ENCODE measurements at regions not wholly inside any gene's neighbourhood (a gene's known extent, or its start where the extent isn't known, plus 50 kb on each side); places are given as distances from the start of the nearest gene placed in this dataset.

DNA sequence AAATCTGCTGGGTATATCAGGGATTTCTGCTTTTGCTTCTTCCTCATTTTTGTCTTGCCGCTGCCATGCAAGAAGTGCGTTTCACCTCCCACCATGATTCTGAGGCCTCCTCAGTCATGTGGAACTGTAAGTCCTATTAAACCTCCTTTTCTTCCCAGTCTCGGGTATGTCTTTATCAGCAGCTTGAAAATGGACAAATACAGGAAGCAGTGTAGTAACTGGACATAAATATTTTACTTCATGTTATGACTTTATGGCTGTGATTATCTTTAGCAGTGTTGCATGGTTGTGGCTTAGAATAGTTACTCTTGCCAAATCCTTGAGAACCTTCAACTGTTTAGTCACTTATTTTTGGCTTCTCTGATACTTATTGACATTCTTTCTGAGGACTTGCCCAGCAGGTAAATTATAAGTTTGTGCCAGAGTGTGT, 66.2 kb upstream of the DLX2 start:
- ChIA-PET POLR2A (no interaction called here), RAD21 (ENCODE audit: low non-redundant PET in 1 of 2, low total read pairs in 2 of 2, uncharacterized antibody in 2 of 2, unreplicated experiment in 2 of 2) (no interaction called here), CTCF (no interaction called here)
- H3K9ac ChIP-seq (ENCODE audit: low read length) = no peak overlapping the region
- H3K79me2 ChIP-seq (ENCODE audit: insufficient read depth, low read length) = no peaks in the 10 kb centered on the region
- H3K4me3 ChIP-seq (replicated peaks in 1 of 2; ENCODE audit: low read depth in 1 of 2, low read length in 2 of 2) = no peak overlapping the region
- ATAC-seq = no peak
- no TSS peak for BruUV-seq (replicated peaks)
- TF ChIP-seq EZH2 (IDR thresholded peaks at IDR 0.05) (no peak), ELF1 (IDR thresholded peaks at IDR 0.05; ENCODE audit: borderline replicate concordance, low read depth) (no peak), ZFX (IDR thresholded peaks at IDR 0.05) (no peak), POLR2AphosphoS5 (IDR thresholded peaks at IDR 0.05; ENCODE audit: low read depth, low read length) (no peak), EZH2phosphoT487 (IDR thresholded peaks at IDR 0.05; ENCODE audit: borderline replicate concordance) (no peak), POLR2A (IDR thresholded peaks at IDR 0.05; ENCODE audit: borderline replicate concordance, extremely low read depth, insufficient read depth, insufficient read length) (no peak), EGR1 (IDR thresholded peaks at IDR 0.05; ENCODE audit: low read depth) (no peak), REST (IDR thresholded peaks at IDR 0.05; ENCODE audit: low read depth) (no peak), ZNF274 (IDR thresholded peaks at IDR 0.05; ENCODE audit: low read depth, low read length) (no peak), JUND (IDR thresholded peaks at IDR 0.05) (no peak), SP1 (IDR thresholded peaks at IDR 0.05; ENCODE audit: low read depth) (no peak), SRF (IDR thresholded peaks at IDR 0.05; ENCODE audit: low read depth) (no peak), CEBPB (IDR thresholded peaks at IDR 0.05; ENCODE audit: low read depth) (no peak), RAD21 (IDR thresholded peaks at IDR 0.05; ENCODE audit: low read depth) (no peak), CTCF (IDR thresholded peaks at IDR 0.05 in 2 of 3, conservative IDR thresholded peaks at IDR 0.05 in 1 of 3; ENCODE audit: borderline replicate concordance in 1 of 3, insufficient read depth in 1 of 3, low read depth in 2 of 3, low read length in 2 of 3) (no peak), CBX3 (IDR thresholded peaks at IDR 0.05; ENCODE audit: low read depth) (no peak), FOSL1 (IDR thresholded peaks at IDR 0.05; ENCODE audit: low read depth) (no peak), TCF7L2 (IDR thresholded peaks at IDR 0.05; ENCODE audit: borderline replicate concordance, extremely low read depth, insufficient read depth, insufficient read length) (no peak), SIN3A (IDR thresholded peaks at IDR 0.05; ENCODE audit: low read depth) (no peak)
- TF ChIP-seq, protein P1, sequence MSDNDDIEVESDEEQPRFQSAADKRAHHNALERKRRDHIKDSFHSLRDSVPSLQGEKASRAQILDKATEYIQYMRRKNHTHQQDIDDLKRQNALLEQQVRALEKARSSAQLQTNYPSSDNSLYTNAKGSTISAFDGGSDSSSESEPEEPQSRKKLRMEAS (IDR thresholded peaks at IDR 0.05) = no peak
- no peaks in the 10 kb centered on the region for H3K9me2 ChIP-seq (ENCODE audit: insufficient read depth)
- H3K4me2 ChIP-seq (ENCODE audit: low read length) = no peak overlapping the region
- H4K20me1 ChIP-seq (ENCODE audit: insufficient read depth) = no peaks in the 10 kb centered on the region
- intact Hi-C loops (cut with micrococcal nuclease) = no loop called here
- no peaks in the 10 kb centered on the region for H3K36me3 ChIP-seq (ENCODE audit: control insufficient read depth in 1 of 2, insufficient read depth in 2 of 2, low read length in 2 of 2)
- no peaks in the 10 kb centered on the region for H3K9me3 ChIP-seq (ENCODE audit: control insufficient read depth in 1 of 2, insufficient read depth in 1 of 2, low read depth in 1 of 2, low read length in 2 of 2)
- H3K4me1 ChIP-seq (ENCODE audit: control insufficient read depth in 1 of 2, insufficient read depth in 2 of 2, low read length in 2 of 2) = peaks cover 5 to 12% of the 10 kb centered on the region in 2 experiments
- H2AFZ ChIP-seq (ENCODE audit: low read depth, low read length, poor library complexity, severe bottlenecking) = no peak overlapping the region
- H3K27ac ChIP-seq (ENCODE audit: low read depth, low read length) = no peak overlapping the region
- DNase-seq (ENCODE audit: low read depth, low spot score) = no peak
- no peaks in the 10 kb centered on the region for H3K27me3 ChIP-seq (ENCODE audit: insufficient read depth, low read length)

Data from HCT116 (cell line).